T-helper 1 cell treated with Interleukin-12 subunit alpha and Interleukin-12 subunit beta and Interleukin-4 antibody, amounts not matched to agents 30 μg/mL and 1 μg/mL, for 36 hours (primary cell): ENCODE measurements at regions not wholly inside any gene's neighbourhood (a gene's known extent, or its start where the extent isn't known, plus 50 kb on each side); places are given as distances from the start of the nearest gene placed in this dataset.

Experiments used
- H3K27ac Mint-ChIP-seq: one replicate; pipeline ENCODE4 v1.8.0; 2021; ENCODE audit warnings: mild to moderate bottlenecking, mixed read lengths
- H3K27me3 Mint-ChIP-seq: one replicate; pipeline ENCODE4 v1.8.0; 2021; ENCODE audit warnings: low read depth, mixed read lengths
- H3K36me3 Mint-ChIP-seq: one replicate; pipeline ENCODE4 v1.8.0; 2021; ENCODE audit warnings: low read depth, mixed read lengths
- H3K4me1 Mint-ChIP-seq: one replicate; pipeline ENCODE4 v1.8.0; 2021; ENCODE audit warnings: low read depth, mixed read lengths
- H3K4me3 Mint-ChIP-seq: one replicate; pipeline ENCODE4 v1.8.0; 2021; ENCODE audit warnings: mild to moderate bottlenecking, moderate library complexity, mixed read lengths
- H3K9me3 Mint-ChIP-seq: one replicate; pipeline ENCODE4 v1.8.0; 2021; ENCODE audit warnings: mixed read lengths

- H3K4me1 Mint-ChIP-seq = peaks cover 8% of the 10 kb centered on the region
- no peak overlapping the region for H3K27ac Mint-ChIP-seq
- peaks cover 45% of the 10 kb centered on the region for H3K9me3 Mint-ChIP-seq
- peaks cover 14% of the 10 kb centered on the region for H3K36me3 Mint-ChIP-seq
- peaks cover 10% of the 10 kb centered on the region for H3K27me3 Mint-ChIP-seq
- H3K4me3 Mint-ChIP-seq = no peak overlapping the region
Observed at GRCh38 chr2:172193331-172194089, 90.8 kb upstream of the DLX2 start.

- Mint-ChIP-seq H3K4me3 (no peak overlapping the region), H3K27ac (no peak overlapping the region), H3K27me3 (peaks cover 10% of the 10 kb centered on the region), H3K36me3 (peaks cover 18% of the 10 kb centered on the region), H3K4me1 (peaks cover 8% of the 10 kb centered on the region), H3K9me3 (peaks cover 54% of the 10 kb centered on the region)
Observed at GRCh38 chr2:172195836-172196376, 93.2 kb upstream of the DLX2 start.

- Mint-ChIP-seq H3K4me3 (no peak overlapping the region), H3K27me3 (peaks cover 10% of the 10 kb centered on the region), H3K27ac (no peak overlapping the region), H3K4me1 (peaks cover 8% of the 10 kb centered on the region), H3K36me3 (peaks cover 18% of the 10 kb centered on the region), H3K9me3 (peaks cover 63% of the 10 kb centered on the region)
Observed at GRCh38 chr2:172196768-172197431, 94.2 kb upstream of the DLX2 start.

GRCh38 chr2:172198361-172198760 is 95.7 kb upstream of the DLX2 start:
- Mint-ChIP-seq H3K9me3 (peaks cover 55% of the 10 kb centered on the region), H3K27me3 (peaks cover 7% of the 10 kb centered on the region), H3K4me1 (peaks cover 8% of the 10 kb centered on the region), H3K4me3 (no peak overlapping the region), H3K27ac (no peak overlapping the region), H3K36me3 (peaks cover 17% of the 10 kb centered on the region)

GRCh38 chr2:172198908-172199307 is 96.2 kb upstream of the DLX2 start:
- H3K9me3 Mint-ChIP-seq = peaks cover 50% of the 10 kb centered on the region
- H3K36me3 Mint-ChIP-seq = peaks cover 14% of the 10 kb centered on the region
- peaks cover 8% of the 10 kb centered on the region for H3K4me1 Mint-ChIP-seq
- H3K27ac Mint-ChIP-seq = no peak overlapping the region
- H3K27me3 Mint-ChIP-seq = peaks cover 7% of the 10 kb centered on the region
- no peak overlapping the region for H3K4me3 Mint-ChIP-seq

GRCh38 chr2:172200495-172201085 is 97.9 kb upstream of the DLX2 start:
- no peak overlapping the region for H3K4me3 Mint-ChIP-seq
- peaks cover 9% of the 10 kb centered on the region for H3K36me3 Mint-ChIP-seq
- peaks cover 13% of the 10 kb centered on the region for H3K4me1 Mint-ChIP-seq
- H3K9me3 Mint-ChIP-seq = peaks cover 35% of the 10 kb centered on the region
- H3K27ac Mint-ChIP-seq = no peak overlapping the region
- H3K27me3 Mint-ChIP-seq = peaks cover 7% of the 10 kb centered on the region

GRCh38 chr2:172204309-172204708 is 101.6 kb upstream of the DLX2 start:
- peaks cover 18% of the 10 kb centered on the region for H3K9me3 Mint-ChIP-seq
- H3K27ac Mint-ChIP-seq = no peak overlapping the region
- H3K4me1 Mint-ChIP-seq = peaks cover 17% of the 10 kb centered on the region
- H3K4me3 Mint-ChIP-seq = no peak overlapping the region
- no peaks in the 10 kb centered on the region for H3K27me3 Mint-ChIP-seq
- peaks cover 5% of the 10 kb centered on the region for H3K36me3 Mint-ChIP-seq

- Mint-ChIP-seq H3K9me3 (peaks cover 14% of the 10 kb centered on the region), H3K36me3 (peaks cover 7% of the 10 kb centered on the region)
Observed at GRCh38 chr2:172204762-172205161, 102.1 kb upstream of the DLX2 start.

GRCh38 chr2:172205292-172205691 is 102.6 kb upstream of the DLX2 start:
- H3K36me3 Mint-ChIP-seq = peaks cover 3% of the 10 kb centered on the region
- peaks cover 10% of the 10 kb centered on the region for H3K9me3 Mint-ChIP-seq
- no peak overlapping the region for H3K4me3 Mint-ChIP-seq
- H3K27me3 Mint-ChIP-seq = no peaks in the 10 kb centered on the region
- H3K4me1 Mint-ChIP-seq = peaks cover 21% of the 10 kb centered on the region
- H3K27ac Mint-ChIP-seq = no peak overlapping the region

More at GRCh38 chr2:172204762-172205161, 102.1 kb upstream of the DLX2 start:
- Mint-ChIP-seq H3K4me3 (no peak overlapping the region), H3K4me1 (peaks cover 21% of the 10 kb centered on the region), H3K27ac (no peak overlapping the region), H3K27me3 (no peaks in the 10 kb centered on the region)

GRCh38 chr2:172207911-172208310 is 105.2 kb upstream of the DLX2 start:
- H3K27ac Mint-ChIP-seq = no peak overlapping the region
- no peak overlapping the region for H3K4me3 Mint-ChIP-seq
- no peaks in the 10 kb centered on the region for H3K27me3 Mint-ChIP-seq
- no peaks in the 10 kb centered on the region for H3K9me3 Mint-ChIP-seq
- H3K4me1 Mint-ChIP-seq = peaks cover 34% of the 10 kb centered on the region
- H3K36me3 Mint-ChIP-seq = peaks cover 3% of the 10 kb centered on the region

GRCh38 chr2:172208791-172209325 is 106.2 kb upstream of the DLX2 start:
- Mint-ChIP-seq H3K4me3 (no peak overlapping the region), H3K27ac (no peak overlapping the region), H3K9me3 (no peaks in the 10 kb centered on the region), H3K4me1 (peaks cover 41% of the 10 kb centered on the region), H3K36me3 (peaks cover 3% of the 10 kb centered on the region), H3K27me3 (no peaks in the 10 kb centered on the region)

GRCh38 chr2:172210599-172210998 is 107.9 kb upstream of the DLX2 start:
- Mint-ChIP-seq H3K36me3 (peaks cover 3% of the 10 kb centered on the region), H3K27me3 (no peaks in the 10 kb centered on the region), H3K4me3 (no peak overlapping the region), H3K4me1 (peaks cover 35% of the 10 kb centered on the region), H3K27ac (no peak overlapping the region), H3K9me3 (no peaks in the 10 kb centered on the region)

GRCh38 chr2:172211512-172211911 is 108.8 kb upstream of the DLX2 start:
- Mint-ChIP-seq H3K27ac (no peak overlapping the region), H3K36me3 (peaks cover 3% of the 10 kb centered on the region), H3K9me3 (no peaks in the 10 kb centered on the region), H3K4me3 (no peak overlapping the region), H3K4me1 (peaks cover 34% of the 10 kb centered on the region), H3K27me3 (no peaks in the 10 kb centered on the region)

GRCh38 chr2:172213116-172213860 is 110.6 kb upstream of the DLX2 start:
- peaks cover 3% of the 10 kb centered on the region for H3K36me3 Mint-ChIP-seq
- no peaks in the 10 kb centered on the region for H3K9me3 Mint-ChIP-seq
- H3K27ac Mint-ChIP-seq = no peak overlapping the region

More at GRCh38 chr2:172213116-172213860, 110.6 kb upstream of the DLX2 start:
- Mint-ChIP-seq H3K4me3 (no peak overlapping the region), H3K27me3 (no peaks in the 10 kb centered on the region), H3K4me1 (peaks cover 34% of the 10 kb centered on the region)
